ENCODE measurements at regions not wholly inside any gene's neighbourhood (a gene's known extent, or its start where the extent isn't known, plus 50 kb on each side); places are given as distances from the start of the nearest gene placed in this dataset.

- no peak for TF ChIP-seq POLR2AphosphoS5 (IDR thresholded peaks at IDR 0.05; ENCODE audit: insufficient read depth in 1 of 2, low read depth in 1 of 2)
- TF ChIP-seq, protein P1, sequence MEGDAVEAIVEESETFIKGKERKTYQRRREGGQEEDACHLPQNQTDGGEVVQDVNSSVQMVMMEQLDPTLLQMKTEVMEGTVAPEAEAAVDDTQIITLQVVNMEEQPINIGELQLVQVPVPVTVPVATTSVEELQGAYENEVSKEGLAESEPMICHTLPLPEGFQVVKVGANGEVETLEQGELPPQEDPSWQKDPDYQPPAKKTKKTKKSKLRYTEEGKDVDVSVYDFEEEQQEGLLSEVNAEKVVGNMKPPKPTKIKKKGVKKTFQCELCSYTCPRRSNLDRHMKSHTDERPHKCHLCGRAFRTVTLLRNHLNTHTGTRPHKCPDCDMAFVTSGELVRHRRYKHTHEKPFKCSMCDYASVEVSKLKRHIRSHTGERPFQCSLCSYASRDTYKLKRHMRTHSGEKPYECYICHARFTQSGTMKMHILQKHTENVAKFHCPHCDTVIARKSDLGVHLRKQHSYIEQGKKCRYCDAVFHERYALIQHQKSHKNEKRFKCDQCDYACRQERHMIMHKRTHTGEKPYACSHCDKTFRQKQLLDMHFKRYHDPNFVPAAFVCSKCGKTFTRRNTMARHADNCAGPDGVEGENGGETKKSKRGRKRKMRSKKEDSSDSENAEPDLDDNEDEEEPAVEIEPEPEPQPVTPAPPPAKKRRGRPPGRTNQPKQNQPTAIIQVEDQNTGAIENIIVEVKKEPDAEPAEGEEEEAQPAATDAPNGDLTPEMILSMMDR (IDR thresholded peaks at IDR 0.05) = no peak
These were observed 278.7 kb downstream of the FOXL1 start for GRCh38 chr16:86856946-86857586.

All from vagina (tissue), 2 donors.